Stimulated activated CD4-positive, alpha-beta T cell treated with anti-CD3 and anti-CD28 coated beads, Interleukin-4, amount 100 ng/mL, for 24 hours (primary cell): ENCODE measurements at regions not wholly inside any gene's neighbourhood (a gene's known extent, or its start where the extent isn't known, plus 50 kb on each side); places are given as distances from the start of the nearest gene placed in this dataset.
A peak's percentile ranks its signal among the peaks of the same experiment; 100 is the strongest.
"Not testable (repeated sequence)": the region's sequence is repeated elsewhere in the genome, so short reads cannot be mapped to it uniquely, and the experiment has no call there.

Experiments
- DNase-seq: peaks from one replicate; pipeline ENCODE4 v3.0.0-alpha.2; 2020

DNA sequence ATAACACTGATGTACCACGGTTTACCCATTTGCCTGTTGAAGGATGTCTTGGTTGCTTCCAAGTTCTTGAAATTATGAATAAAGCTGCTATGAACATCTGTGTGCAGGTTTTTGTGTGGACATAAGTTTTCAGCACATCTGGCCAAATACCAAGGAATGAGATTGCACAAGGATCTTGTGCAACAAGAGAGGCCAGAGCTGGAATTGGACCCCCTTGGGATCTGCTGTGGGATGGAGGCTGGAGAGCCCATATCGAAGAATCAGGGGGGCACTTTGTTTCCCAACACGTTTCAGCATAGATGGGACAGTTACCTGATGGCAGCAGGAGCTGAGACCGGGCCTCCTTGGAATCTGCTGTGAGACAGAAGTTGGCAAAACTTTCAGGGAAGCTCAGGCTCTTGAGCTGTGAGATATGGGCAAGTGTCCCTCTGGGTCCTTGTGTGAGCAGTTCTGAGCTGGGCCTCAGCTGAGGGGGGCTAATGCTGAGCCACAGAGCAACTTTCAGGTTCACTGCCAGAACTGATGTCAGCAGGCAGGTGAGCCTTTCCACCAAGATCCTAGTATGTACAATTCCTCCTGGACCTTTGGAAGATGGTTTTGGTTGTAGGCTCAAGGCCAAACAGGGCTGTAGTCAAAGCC lies 115.2 kb upstream of the RAB18 start:
- DNase-seq = no peak

DNA sequence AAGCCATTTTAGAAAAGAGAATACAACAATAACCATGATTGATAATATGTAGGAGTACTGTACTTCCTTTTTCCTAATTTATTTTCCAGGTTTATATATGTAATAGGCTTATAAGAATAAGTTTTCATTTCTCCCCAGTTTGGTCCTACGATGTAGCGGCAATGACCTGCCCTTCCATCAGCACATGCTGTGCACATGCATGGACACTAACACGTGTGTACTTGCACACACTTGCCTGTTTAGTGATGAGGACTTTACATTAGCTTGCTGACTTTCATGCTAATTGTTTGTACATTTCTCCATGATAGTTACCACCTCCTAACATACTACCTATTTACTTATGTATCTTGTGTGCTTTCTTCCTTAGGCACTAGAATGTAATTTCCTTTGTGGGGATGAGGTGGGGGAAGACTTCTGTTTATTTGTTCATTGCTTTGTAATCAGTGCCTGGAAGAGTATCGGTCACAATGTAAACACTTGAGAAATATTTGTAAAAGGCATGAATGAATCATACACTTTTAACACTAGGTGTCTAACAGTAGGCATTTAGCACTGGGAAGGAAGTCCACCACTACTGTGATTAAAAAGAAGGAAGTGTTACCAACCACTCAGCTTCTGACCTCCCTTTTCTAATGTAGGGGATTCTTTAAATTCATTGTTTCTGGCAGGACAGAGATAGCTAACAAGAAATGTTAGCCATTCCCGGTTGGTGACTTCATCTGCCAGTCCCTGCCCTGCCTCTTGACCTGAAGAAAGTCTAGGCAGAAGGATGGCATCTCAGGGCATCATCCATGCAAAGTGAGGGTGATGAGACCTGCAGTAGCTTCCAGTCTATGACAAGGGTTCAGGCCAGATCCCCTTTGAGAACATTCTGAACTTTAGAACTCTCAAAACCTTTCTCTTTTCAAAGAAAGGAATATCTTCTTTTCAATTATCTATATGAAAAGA lies 120.2 kb upstream of the RAB18 start:
- DNase-seq = no peak

DNA sequence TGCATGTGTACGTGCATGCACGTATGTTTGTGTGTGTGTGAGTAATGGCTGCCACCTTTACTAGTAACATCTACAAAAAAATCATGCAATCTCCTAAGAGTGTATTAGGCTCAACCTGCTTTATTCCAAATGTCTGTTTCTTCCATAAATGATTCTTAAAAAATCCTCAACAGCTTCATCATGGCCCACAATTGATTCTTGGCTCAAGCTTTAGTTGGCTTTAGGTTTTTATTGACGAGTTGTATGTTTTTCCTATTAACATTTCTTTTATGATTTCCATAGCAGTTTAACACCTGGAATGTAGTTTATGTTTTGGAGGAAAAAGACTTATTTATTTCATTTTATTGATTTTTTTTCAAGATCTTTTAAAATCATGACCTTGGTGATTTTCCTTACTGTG lies 121.9 kb upstream of the RAB18 start:
- no peak for DNase-seq

DNA sequence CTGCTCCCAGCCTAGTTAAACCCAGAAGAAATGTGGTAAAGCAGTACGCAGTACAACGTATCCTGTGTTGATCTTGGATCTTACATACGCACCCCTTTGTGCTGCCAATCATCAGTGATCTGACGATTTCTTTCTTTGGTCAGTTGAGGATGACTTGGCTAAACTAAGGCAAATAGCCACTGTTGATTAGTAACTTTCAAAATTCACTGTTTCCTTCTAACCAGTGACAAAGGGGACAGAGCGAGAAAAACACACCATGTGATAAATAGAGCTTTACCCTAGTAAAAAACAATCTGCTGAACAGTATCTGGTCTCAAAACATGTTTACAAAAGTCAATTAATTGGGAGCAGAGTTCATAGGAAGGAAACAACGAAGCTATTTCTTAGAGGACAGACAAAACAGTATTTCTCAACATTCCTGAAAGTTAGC lies 123.2 kb upstream of the RAB18 start:
- DNase-seq = no peak

DNA sequence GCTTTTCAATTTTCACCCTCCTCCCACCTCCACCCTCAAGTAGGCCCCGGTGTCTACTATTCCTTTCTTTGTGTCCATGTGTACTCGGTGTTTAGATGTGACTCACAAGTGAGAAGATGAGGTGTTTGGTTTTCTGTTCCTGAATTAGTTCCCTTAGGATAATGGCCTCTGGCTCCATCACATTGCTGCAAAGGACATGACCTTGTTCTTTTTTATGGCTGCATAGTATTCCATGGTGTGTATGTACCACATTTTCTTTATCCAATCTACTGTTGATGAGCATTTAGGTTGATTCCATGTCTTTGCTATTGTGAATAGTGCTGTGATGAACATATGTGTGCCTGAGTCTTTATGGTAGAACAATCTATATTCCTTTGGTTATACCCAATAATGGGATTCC lies 125.1 kb upstream of the RAB18 start:
- not testable (repeated sequence) for DNase-seq

DNA sequence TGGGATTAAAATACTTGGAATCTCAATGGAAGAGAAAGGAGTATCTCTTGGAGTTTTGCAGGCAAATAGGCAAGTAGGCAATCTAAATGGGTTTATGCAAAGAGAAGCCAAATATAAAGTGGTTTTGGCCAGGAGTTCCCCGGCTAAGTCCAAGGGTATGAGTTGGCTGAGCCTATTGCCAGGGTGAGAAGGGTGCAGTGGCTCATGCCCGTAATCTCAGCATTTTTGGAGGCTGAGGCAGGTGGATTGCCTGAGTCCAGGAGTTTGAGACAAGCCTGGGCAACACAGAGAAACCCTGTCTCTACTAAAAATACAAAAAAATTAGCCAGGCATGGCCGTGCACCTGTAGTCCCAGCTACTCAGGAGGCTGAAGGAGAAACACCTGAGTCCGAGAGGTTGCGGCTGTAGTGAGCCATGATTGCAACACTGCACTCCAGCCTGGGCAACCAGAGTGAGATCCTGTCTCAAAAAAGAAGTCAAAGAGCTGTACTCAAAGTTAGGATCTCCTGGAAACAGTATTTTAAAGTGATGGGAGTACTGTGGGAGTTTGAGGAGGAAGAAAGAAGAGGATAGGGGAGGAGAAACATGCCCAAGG lies 130.4 kb upstream of the RAB18 start:
- DNase-seq = no peak

DNA sequence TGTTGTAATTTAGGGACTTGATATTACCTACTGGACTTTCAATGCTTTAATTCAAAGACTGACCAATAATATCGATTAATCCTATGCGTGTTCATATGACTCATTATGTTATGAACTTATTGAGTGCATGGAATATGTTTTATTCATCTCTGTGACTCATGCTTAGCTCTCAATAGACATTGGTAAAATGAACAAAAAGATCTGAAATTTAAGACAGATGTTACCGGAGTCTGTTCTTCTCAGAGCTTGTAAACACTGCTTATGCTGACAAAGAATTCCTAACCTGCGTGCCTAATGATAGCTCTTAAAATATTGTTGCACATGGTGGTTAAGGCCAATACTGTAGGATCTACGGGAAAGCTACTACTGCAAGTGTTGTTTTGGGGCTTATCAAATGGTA lies 131.5 kb upstream of the ACBD5 start:
- DNase-seq = no peak

DNA sequence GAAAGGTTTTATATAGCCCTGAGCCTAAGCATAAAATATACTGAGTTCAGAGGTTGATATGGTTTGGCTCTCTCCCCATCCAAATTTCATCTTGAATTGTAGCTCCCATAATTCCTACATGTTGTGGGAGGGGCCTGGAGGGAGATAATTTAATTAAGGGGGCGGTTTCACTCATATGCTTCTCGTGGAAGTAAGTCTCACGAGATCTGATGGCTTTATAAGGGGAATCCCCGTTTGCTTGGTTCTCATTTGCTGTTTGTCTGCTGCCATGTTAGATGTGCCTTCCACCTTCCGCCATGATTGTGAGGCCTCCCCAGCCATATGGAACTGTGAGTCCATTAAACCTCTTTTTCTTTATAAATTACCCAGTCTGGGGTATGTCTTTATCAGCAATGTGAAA lies 130.8 kb upstream of the ACBD5 start:
- not testable (repeated sequence) for DNase-seq

DNA sequence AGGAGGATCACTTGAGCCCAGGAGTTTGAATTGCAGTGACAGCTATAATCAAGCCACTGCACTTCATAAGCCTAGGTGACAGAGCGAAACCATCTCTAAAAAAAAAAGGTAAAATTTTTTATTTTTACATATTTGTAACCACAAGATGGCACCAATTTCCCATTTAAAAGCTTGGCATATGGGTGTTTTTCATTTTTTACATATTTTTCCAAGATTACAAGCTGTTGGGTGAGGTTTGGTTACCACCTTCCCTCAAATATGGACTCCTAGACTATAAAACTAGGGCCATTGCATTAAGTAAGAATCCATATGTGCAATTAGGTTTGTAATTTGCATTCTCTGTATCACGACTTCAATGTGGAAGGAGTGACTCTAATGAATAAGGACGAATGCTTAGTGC lies 129.3 kb upstream of the ACBD5 start:
- no peak for DNase-seq

DNA sequence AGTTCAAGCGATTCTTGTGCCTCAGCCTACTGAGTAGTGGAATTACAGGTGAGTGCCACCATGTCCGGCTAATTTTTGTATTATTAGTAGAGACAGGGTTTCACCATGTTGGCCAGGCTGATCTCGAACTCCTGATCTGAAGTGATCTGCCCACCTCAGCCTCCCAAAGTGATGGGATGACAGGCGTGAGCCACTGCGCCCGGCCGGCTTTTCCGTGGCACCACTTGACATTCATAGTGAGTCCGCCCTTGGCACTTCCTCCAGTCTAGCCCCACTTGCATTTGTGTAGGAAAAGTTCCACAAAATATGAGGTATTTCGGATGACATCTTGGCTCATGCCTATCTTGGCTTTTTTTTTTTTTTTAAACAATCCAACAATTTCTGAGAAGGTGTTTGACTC lies 128.1 kb upstream of the ACBD5 start:
- no peak for DNase-seq

DNA sequence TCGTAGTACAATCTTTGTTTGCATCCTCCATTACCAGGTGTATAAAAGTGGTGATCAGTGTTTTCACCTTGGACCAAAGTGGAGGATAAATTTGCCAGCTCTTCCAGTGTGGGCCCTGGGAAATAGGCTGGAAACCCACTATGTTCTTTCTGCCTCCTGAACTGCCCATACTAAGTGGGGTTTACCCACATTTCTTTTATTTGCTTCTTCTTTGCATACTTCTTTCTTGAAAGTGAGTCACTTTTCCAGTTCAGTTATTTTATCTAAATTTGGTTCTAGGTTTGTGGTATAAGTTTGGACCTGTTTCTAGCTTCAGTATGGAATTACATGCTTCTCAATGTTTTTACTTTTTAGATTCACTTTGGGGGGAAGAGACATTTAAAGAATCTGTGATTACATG lies 126.2 kb upstream of the ACBD5 start:
- DNase-seq = no peak

DNA sequence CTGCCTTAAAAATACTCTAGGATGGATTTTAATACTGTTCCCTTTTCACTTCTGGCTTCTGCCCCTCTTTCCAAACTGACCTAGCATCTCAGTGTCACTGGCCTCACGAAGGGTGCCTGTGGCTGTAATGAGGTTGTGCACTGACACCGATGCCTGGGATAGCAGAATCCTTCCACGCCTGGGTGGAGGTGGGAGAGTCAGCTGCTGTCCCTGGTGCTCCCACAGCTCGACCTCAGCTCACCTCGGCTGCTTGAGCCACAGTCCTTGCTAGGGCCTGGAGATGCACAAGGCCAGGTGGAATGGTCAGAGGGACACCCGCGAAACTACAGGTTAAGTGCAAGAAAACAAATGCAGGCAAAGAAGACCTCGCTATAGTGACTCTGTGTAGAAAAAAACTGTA lies 123.4 kb upstream of the ACBD5 start:
- DNase-seq = no peak

DNA sequence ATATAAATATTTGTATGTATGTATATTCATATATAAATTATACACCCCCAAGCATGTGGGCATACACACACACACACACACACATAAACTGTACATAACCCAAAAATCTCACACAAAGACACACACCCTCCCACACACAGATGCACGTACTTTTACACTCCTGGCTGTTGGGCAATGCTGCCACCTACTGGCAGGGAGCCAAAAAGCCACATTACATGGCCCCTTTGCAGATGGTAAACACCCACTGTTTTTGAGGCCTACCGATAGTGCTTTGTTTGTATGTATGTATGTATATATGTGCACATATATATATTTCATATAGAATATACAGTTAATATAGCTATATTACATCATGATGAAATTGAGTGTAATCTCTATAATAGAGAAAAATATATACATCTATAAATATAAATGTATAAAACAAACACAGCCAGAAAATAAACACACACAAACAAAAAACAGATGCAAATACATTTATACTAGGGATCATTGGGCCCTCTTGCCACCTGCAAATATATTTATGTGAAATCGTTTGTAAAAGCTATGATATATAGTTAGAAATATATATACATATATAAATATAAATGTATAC lies 120.1 kb upstream of the ACBD5 start:
- peak; percentile 87 for DNase-seq

DNA sequence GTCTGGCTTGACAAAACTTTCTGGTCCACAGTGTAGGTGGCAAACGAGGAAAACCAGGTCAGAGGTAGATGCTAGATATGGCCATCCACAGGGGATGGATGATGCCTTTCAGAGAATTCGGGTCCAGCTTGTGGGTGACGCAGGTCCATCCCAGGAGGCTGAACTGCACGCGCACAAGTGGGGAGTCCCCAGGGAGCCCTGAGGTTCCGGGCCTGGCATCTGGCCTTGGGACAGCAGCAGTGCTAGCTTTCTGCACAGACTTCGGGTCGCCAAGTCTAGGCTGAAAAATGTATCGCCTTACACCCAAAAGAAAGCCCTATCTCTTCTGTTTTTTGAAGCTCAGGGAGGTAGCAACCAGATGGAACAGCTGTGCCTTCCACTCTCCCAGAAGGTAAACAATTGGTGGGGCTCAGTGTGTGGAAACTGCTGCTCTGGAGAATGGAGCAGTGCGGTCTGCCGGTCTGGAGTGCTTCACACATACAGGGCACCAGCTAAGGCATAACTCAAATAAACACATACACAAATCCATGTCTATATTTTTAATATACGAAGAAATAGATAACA lies 119.3 kb upstream of the ACBD5 start:
- no peak for DNase-seq

DNA sequence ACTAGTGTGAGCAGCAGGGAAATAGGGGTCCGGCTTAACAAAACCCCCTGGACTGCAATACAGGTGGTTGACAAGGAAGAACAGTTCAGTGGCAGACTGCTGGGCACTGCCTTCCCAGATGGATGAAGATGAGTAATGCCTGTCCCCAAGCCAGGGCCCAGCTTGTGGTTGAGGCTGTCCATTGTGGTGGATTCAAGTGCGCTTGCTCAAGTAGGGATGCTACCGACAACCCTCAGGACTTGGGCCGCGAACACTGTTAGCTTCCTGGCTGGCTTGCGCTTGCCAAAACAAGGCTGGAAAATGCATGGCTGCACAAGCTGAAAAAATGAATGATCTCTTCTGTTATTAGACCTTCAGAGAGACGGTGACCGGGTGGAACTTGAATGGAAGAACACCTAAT lies 116.1 kb upstream of the ACBD5 start:
- no peak for DNase-seq

DNA sequence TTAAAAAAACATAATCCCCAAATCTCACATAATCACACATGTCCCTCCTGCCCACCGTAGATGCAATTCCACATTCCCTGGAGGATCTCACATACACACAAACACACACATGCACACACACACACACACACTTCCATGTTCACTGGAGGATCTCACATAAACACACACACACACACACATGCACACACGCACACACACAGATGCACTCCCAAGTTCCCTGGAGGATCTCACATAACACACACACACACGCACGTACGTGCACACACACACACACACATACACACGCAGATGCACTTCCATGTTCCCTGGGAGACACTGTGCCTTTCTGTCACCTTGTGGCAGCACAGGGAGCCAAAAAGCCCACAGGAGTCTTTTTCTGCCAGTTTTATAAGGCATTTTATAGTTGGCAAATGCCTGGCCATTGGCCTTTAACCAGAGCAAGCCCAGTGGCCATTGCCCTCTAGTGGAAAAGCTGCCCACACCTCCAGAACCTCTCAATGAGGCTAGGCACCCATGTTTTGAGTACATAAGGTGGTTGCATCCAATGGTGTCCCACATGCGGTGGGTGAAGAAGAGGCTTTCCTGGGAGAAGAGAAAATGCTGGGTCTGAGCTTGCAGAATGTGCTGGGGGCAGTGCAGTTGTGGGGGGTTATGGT lies 115.4 kb upstream of the ACBD5 start:
- DNase-seq = no peak

DNA sequence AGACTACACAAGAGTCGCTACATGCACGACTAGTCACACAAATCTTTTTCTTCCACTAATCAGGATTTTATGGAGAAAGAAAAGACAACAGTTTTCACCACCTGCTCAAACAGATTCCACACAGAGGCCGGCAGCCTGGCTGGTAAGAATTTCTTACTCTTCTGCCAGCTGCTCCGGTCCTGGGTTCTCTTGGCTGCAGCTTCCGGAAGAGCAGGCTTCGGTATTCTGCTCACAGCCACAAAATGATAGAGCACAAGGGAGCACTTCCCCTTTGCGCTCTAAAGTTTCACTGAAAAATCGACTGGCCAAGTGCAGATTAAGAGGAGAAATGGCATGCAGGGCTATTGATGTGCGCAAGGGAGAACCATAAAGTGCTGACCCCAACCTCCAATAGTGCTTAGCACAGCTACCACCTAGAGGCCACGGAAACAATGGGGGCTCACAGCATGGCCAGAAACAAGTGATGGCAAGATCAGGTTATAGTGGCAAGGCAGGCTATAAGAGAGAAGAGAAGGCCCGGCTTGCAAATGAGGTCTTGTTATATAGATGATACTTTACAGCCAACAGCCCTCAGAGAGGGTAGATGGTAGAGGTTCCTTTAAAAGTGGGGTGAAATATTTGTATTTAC lies 114.2 kb upstream of the ACBD5 start:
- not testable (repeated sequence) for DNase-seq

DNA sequence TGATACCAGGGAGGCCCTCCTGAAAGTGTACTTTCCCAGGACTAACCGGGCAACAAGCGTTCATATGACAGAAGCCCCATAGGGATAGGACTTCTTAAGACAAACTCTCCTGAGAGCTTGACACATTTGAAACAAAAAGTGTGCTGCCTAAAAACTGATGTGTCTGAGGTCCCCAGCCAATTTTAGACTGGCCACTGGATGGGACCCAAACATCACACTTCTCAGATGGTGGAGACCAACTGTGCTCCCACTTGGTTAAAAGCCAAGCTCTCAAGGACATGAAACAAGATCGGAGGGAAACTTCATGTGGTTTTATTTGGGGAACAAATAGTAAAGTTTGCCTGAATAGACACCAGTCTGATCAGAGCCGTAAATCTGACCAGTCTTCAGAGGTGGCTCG lies 113.5 kb upstream of the ACBD5 start:
- DNase-seq = not testable (repeated sequence)

DNA sequence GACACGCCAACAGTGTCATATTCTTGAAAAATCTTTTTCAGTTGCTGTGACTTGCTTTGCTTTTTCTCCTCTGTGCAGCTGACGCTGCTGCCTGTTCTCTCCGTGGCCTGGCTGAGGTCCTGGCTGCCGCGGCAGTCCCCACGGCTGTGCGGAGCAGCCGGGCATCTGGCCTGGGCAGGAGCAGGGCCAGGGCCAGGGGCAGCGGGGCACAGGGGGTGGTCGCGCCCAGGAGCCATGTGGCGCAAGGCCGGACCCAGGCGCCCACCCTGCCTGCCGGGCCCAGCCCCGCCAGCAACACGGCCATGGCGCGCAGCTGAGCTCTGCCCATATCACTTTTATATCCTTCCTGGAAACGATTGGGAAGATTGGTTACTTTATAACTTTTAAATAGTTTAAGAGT lies 109.4 kb upstream of the ACBD5 start:
- DNase-seq = no peak

DNA sequence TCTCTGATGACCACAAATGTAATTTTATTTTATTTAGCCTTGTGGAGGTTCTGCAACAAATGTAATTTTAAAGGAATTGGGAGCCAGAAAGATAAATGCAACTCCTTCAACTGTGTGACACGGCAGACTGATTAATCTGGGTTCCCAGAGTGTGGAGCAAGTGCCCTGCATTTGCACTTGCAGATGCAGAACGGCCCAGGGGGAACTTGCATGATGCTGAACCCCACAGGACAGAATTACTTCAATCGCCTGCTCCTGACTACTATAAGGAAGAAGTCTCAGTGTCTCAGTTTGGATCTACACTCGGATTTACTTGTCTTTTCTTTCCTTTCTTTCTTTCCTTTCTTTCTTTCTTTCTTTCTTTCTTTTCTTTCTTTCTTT lies 107.2 kb upstream of the ACBD5 start:
- DNase-seq = not testable (repeated sequence)

DNA sequence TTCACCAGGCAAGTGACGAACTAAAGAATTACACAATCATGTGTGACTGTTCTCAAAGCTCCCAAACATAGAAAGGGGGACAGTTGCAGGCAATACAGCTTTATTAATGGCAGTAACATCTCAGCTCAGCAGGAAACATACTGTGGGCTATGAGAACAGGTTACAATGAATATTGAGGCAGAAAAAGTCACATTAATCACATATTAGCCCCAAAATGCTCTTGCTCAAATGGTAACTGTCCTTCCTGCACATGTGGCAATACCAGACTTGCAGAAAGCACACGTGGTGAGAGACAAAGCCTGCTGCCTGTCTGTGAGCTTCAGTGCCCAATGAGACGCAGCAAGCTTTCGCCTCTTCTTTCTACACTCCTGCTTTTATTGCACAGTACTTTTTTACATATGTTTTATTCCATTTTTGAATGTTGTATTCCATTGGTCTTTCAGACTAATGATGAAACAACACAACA lies 104.9 kb upstream of the ACBD5 start:
- no peak for DNase-seq
